Endodermal cell (in vitro differentiated cells): ENCODE measurements at regions not wholly inside any gene's neighbourhood (a gene's known extent, or its start where the extent isn't known, plus 50 kb on each side); places are given as distances from the start of the nearest gene placed in this dataset.

ENCODE experiments used
- DNase-seq: peaks from one replicate; pipeline ENCODE4 v3.0.0-alpha.2; 2017
- H3K27ac ChIP-seq: 2 replicates; pipeline ENCODE4 v1.5.1; 2013; ENCODE audit warnings: mild to moderate bottlenecking, low read depth, low read length, moderate library complexity
- H3K27me3 ChIP-seq: 2 replicates; pipeline ENCODE4 v1.6.1; 2013; ENCODE audit warnings: mild to moderate bottlenecking, low read length, moderate library complexity; ENCODE audit not compliant: insufficient read depth, control insufficient read depth, poor library complexity, severe bottlenecking
- H3K36me3 ChIP-seq: 2 replicates; pipeline ENCODE4 v1.7.0; 2013; ENCODE audit warnings: mild to moderate bottlenecking, low read length, moderate library complexity; ENCODE audit not compliant: control insufficient read depth, insufficient read depth
- H3K4me1 ChIP-seq: one replicate; pipeline ENCODE4 v1.7.0; 2013; ENCODE audit warnings: low read length; ENCODE audit not compliant: control insufficient read depth, insufficient read depth
- H3K4me3 ChIP-seq: 2 replicates; pipeline ENCODE4 v1.5.1; 2013; ENCODE audit warnings: mild to moderate bottlenecking, low read length, moderate library complexity
- H3K9ac ChIP-seq: 2 replicates; pipeline ENCODE4 v1.6.1; 2013; ENCODE audit warnings: mild to moderate bottlenecking, low read length, moderate library complexity; ENCODE audit not compliant: poor library complexity, severe bottlenecking; ENCODE audit errors: extremely low read depth
- H3K9me3 ChIP-seq: 2 replicates; pipeline ENCODE4 v1.6.1; 2013; ENCODE audit warnings: mild to moderate bottlenecking, low read length, moderate library complexity; ENCODE audit not compliant: control insufficient read depth
- H3K27ac Mint-ChIP-seq: 2 replicates; pipeline ENCODE4 v1.8.0; 2020; ENCODE audit warnings: mixed read lengths
- H3K27me3 Mint-ChIP-seq: 2 replicates; pipeline ENCODE4 v1.8.0; 2021; ENCODE audit warnings: mild to moderate bottlenecking, mixed read lengths; ENCODE audit not compliant: insufficient read depth
- H3K36me3 Mint-ChIP-seq: 2 replicates; pipeline ENCODE4 v1.8.0; 2020; ENCODE audit warnings: low read depth, mixed read lengths
- H3K4me1 Mint-ChIP-seq: 2 replicates; pipeline ENCODE4 v1.8.0; 2020; ENCODE audit warnings: mixed read lengths
- H3K4me3 Mint-ChIP-seq: 2 replicates; pipeline ENCODE4 v1.8.0; 2020; ENCODE audit warnings: mild to moderate bottlenecking, moderate library complexity, mixed read lengths
- H3K9me3 Mint-ChIP-seq: 2 replicates; pipeline ENCODE4 v1.8.0; 2020; ENCODE audit warnings: mild to moderate bottlenecking, mixed read lengths
- WGBS, 2 experiments: methylation state at CpG; one replicate each; pipeline versions ENCODE4 v1.1.5 to v1.1.7; 2013; ENCODE audit warnings: missing lambda C conversion rate in 2 of 2, mixed read lengths in 1 of 2; ENCODE audit not compliant: insufficient coverage in 1 of 2, insufficient read length in 1 of 2; 5-methylcytosine and 5-hydroxymethylcytosine counted together
- TF ChIP-seq, protein P1 (sequence below): fragments of 200-600 bp; sonication (generic); conservative IDR thresholded peaks from 2 replicates; pipeline ENCODE4 v1.5.0; 2021; ENCODE audit warnings: antibody characterized with exemption, mild to moderate bottlenecking

DNA sequence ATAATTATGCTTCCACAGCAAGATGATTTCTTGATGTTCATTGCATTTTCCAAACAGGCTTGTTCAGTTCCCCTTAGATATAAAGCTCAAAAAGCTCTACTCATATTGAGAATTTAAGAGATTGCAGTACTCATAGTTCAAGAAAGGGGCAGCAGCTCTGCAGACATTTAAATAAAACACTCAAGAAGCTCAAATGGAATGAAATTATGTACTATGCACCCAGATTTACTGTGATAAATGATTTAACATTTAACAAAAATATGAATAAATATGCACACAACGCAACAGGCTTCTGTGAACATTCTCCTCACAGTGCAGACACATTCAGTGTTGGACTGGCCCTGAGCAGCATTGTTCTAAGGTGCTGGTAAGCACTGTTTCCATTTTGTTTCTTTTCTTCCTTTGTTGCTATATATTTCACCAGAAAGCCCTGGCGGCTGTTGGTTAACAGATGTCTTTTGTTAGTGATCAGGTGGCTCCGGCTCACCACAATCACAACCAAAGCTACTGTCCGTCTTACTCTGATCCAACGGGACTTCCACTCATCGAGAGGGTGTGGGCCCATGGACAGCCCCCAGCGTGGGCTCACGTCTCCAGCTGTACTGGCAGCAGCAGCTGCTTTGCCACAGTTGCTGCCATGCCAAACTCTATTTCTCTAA is 1440.3 kb downstream of the NCAM2 start:
- no peak for DNase-seq
- H3K4me1 ChIP-seq: no peaks in the 10 kb centered on the region
- Mint-ChIP-seq H3K27ac (no peak overlapping the region), H3K27me3 (no peaks in the 10 kb centered on the region), H3K9me3 (peaks cover 3% of the 10 kb centered on the region), H3K4me3 (no peak overlapping the region), H3K36me3 (no peaks in the 10 kb centered on the region), H3K4me1 (no peaks in the 10 kb centered on the region)
- H3K36me3 ChIP-seq: no peaks in the 10 kb centered on the region
- 98 to 99% methylated on average over 6 to 8 of the region's 8 CpGs for WGBS, 2 experiments
- TF ChIP-seq, protein P1, sequence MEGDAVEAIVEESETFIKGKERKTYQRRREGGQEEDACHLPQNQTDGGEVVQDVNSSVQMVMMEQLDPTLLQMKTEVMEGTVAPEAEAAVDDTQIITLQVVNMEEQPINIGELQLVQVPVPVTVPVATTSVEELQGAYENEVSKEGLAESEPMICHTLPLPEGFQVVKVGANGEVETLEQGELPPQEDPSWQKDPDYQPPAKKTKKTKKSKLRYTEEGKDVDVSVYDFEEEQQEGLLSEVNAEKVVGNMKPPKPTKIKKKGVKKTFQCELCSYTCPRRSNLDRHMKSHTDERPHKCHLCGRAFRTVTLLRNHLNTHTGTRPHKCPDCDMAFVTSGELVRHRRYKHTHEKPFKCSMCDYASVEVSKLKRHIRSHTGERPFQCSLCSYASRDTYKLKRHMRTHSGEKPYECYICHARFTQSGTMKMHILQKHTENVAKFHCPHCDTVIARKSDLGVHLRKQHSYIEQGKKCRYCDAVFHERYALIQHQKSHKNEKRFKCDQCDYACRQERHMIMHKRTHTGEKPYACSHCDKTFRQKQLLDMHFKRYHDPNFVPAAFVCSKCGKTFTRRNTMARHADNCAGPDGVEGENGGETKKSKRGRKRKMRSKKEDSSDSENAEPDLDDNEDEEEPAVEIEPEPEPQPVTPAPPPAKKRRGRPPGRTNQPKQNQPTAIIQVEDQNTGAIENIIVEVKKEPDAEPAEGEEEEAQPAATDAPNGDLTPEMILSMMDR: peak; percentile 53
- H3K9ac ChIP-seq: no peak overlapping the region
- H3K4me3 ChIP-seq: no peak overlapping the region
- no peak overlapping the region for H3K27ac ChIP-seq
- H3K9me3 ChIP-seq: no peaks in the 10 kb centered on the region
- H3K27me3 ChIP-seq: no peaks in the 10 kb centered on the region

DNA sequence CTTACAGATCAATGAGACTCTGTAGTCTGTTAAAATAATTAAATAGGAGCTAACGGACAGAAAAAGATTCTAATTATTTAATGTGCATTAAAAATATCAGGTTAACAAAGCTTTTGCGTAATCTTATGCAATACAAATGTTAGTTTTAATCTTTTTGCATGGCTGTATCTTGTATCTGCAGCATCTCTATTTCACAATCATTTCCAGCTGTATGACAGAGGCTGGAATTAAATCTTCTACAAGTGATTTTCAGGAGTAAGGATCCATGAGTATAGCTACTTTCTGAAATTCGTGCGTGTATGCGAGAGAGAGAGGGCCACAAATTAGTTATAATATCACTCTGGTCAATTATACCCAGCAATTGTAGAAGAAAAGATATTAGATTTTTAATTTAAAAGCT is 1446.8 kb downstream of the NCAM2 start:
- no peaks in the 10 kb centered on the region for H3K27me3 Mint-ChIP-seq
- TF ChIP-seq, protein P1: no peak

DNA sequence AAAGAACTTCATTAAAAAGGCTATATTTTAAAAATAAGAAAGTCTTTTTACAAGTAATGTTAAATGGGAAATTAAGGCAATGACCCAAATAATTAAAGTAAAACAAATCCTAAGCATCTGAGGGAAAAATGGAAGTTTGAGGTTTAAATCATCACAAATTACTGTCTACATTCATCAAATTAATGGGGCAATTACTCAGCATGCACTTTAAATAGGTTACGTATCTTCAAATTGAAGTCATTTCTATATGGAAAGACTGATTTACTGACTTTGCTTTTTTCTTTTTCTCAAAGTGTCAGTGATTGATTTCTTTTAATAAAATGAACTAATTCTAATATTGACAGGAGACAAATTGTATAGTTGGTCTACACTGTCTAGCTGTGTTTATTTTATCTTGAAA is 1452.3 kb downstream of the NCAM2 start:
- 100% methylated on average over 1 of the region's 1 CpG for WGBS, 2 experiments
- no peak overlapping the region for H3K27ac ChIP-seq
- no peaks in the 10 kb centered on the region for H3K36me3 ChIP-seq
- Mint-ChIP-seq H3K4me1 (no peaks in the 10 kb centered on the region), H3K36me3 (no peaks in the 10 kb centered on the region), H3K27me3 (peaks cover 3% of the 10 kb centered on the region), H3K27ac (no peak overlapping the region), H3K4me3 (no peak overlapping the region), H3K9me3 (no peaks in the 10 kb centered on the region)
- no peak for DNase-seq
- no peaks in the 10 kb centered on the region for H3K4me1 ChIP-seq
- TF ChIP-seq, protein P1: no peak
- no peak overlapping the region for H3K9ac ChIP-seq
- no peaks in the 10 kb centered on the region for H3K9me3 ChIP-seq
- H3K4me3 ChIP-seq: no peak overlapping the region
- no peaks in the 10 kb centered on the region for H3K27me3 ChIP-seq

More for the DNA sequence above, 1446.8 kb downstream of the NCAM2 start:
- 96% methylated on average over 4 of the region's 5 CpGs; no CpG with 5 or more reads in 1 of the 2 experiments for WGBS, 2 experiments
- DNase-seq: no peak
- no peaks in the 10 kb centered on the region for H3K4me1 Mint-ChIP-seq
- Histone ChIP-seq H3K27ac (no peak overlapping the region), H3K4me3 (no peak overlapping the region), H3K9me3 (no peaks in the 10 kb centered on the region), H3K9ac (no peak overlapping the region), H3K4me1 (no peaks in the 10 kb centered on the region), H3K36me3 (no peaks in the 10 kb centered on the region), H3K27me3 (no peaks in the 10 kb centered on the region)
- no peak overlapping the region for H3K4me3 Mint-ChIP-seq
- peaks cover 3% of the 10 kb centered on the region for H3K9me3 Mint-ChIP-seq
- H3K36me3 Mint-ChIP-seq: no peaks in the 10 kb centered on the region
- no peak overlapping the region for H3K27ac Mint-ChIP-seq
